C4-2B (cell line): ENCODE measurements at regions not wholly inside any gene's neighbourhood (a gene's known extent, or its start where the extent isn't known, plus 50 kb on each side); places are given as distances from the start of the nearest gene placed in this dataset.
"Not testable (repeated sequence)": the region's sequence is repeated elsewhere in the genome, so short reads cannot be mapped to it uniquely, and the experiment has no call there.

Experiments used
- H3K27ac ChIP-seq: fragments of 450-650 bp; 2 replicates; pipeline ENCODE4 v1.5.1; 2017
- ZFX ChIP-seq: fragments of 450-650 bp; IDR thresholded peaks from 2 replicates; pipeline ENCODE4 v1.6.1; 2017
- TF ChIP-seq, protein P1 (sequence below): fragments of 450-650 bp; conservative IDR thresholded peaks from 2 replicates; pipeline ENCODE4 v1.5.1; 2017; ENCODE audit warnings: mild to moderate bottlenecking

GRCh38 chr2:134009440-134009839 lies 244.4 kb upstream of the MGAT5 start:
- TF ChIP-seq ZFX: no peak
- TF ChIP-seq, protein P1, sequence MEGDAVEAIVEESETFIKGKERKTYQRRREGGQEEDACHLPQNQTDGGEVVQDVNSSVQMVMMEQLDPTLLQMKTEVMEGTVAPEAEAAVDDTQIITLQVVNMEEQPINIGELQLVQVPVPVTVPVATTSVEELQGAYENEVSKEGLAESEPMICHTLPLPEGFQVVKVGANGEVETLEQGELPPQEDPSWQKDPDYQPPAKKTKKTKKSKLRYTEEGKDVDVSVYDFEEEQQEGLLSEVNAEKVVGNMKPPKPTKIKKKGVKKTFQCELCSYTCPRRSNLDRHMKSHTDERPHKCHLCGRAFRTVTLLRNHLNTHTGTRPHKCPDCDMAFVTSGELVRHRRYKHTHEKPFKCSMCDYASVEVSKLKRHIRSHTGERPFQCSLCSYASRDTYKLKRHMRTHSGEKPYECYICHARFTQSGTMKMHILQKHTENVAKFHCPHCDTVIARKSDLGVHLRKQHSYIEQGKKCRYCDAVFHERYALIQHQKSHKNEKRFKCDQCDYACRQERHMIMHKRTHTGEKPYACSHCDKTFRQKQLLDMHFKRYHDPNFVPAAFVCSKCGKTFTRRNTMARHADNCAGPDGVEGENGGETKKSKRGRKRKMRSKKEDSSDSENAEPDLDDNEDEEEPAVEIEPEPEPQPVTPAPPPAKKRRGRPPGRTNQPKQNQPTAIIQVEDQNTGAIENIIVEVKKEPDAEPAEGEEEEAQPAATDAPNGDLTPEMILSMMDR: no peak
- H3K27ac ChIP-seq: no peak overlapping the region

GRCh38 chr2:134009906-134010305 lies 244.0 kb upstream of the MGAT5 start:
- H3K27ac ChIP-seq: not testable (repeated sequence)

DNA sequence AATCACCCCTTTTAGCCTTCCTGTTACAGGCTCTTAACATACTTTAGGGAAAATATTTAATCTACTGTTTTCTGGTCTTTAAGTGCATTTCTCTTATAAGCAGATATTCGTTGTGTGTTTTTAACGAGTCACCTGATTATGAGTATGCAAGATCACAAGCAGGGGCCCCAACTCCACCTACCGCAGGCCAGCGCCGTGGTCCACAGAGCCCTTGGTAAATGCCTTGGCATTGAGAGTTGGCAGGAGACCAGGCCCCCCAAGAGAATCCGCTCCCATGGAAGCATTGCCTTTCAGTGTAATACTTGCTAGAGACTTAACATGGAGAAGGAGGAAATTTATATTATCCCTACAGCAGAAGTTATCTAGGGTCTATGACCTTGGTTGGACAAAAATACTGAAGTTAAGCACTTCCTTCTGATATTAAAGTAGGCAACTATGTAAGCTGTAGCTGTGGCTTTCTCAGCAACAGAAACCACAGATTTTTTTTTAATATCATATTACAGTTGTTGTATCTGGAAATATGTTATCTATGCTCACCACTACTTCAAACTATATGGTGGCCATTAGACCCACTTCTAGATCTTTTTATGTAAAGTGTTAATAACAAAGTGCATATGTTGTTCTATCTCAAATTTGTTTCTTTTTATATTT lies 241.8 kb upstream of the MGAT5 start:
- no peak overlapping the region for H3K27ac ChIP-seq
- TF ChIP-seq, protein P1: no peak
- no peak for TF ChIP-seq ZFX

DNA sequence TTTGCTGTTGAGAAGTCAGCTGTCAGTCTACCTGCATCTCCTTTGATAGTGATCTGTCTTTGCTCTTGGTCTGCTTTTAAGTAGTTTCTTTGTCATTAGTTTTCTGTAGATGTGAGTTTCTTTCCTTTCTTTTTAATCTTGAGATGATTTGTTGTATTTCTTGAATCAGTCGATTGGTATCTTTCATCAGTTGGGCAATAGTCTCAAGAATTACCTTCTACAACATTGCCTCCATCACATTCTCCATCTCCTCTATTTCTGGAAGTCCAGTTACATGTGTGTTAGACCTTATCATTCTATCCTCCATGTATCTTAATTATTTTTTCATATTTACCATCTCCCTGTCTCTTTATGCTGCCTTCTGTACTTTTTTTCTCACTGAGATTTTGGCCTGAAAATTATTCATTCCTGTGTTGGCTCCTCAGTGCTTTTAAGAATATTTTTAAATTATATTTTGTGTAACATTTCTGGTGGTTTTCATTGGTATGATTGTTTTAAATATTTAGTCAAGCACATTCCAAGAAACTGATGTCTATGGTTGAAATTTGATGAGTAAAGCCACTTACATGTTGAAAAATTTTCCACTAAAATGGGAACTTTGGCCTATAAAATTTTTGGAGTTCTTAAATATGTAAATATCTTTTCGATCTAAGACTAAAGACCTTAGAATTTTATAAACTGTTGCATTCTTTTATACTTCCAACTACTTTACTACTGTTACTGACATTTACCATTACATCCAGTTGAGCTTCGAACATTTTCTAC lies 239.5 kb upstream of the MGAT5 start:
- TF ChIP-seq, protein P1: no peak
- no peak for TF ChIP-seq ZFX
- H3K27ac ChIP-seq: no peak overlapping the region

DNA sequence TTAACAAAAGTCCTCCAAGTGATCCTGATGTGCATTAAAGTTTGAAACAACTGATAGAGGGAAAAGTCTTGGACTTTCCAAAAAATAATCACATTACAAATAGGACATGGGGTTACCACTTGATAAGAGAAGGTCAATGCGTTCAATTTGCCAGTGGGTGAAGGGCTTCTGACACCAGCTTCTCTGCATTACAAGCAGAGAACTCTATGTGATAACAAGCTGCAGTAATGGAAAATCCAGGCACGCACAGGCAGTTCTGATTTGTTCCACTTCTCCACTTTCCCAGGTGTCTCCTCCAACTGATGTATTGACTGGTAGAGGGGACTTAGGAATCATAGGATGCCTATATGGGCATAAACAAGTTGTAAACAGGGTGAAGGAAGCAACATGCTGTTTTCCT lies 234.0 kb upstream of the MGAT5 start:
- no peak overlapping the region for H3K27ac ChIP-seq
- TF ChIP-seq, protein P1: no peak
- no peak for TF ChIP-seq ZFX

DNA sequence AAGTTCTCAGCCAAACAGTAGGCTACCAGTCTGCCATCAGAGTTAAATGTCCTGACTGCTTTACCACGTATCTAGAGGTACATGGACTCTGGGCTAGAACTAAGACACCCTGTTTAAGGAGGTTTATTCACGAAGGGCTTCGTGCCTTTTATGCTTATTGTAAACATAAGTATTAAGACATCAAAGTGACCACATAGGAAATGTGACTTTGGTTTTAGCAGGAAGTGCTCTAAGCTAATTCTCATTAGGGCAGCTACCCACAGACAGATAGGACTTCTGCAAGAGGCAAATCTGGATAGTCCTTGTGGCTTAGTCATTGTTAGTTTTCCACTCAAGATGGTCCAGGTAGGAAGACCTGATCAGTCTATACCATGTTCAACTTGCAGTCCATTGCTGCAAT lies 233.3 kb upstream of the MGAT5 start:
- TF ChIP-seq, protein P1: no peak
- TF ChIP-seq ZFX: no peak
- H3K27ac ChIP-seq: no peak overlapping the region

DNA sequence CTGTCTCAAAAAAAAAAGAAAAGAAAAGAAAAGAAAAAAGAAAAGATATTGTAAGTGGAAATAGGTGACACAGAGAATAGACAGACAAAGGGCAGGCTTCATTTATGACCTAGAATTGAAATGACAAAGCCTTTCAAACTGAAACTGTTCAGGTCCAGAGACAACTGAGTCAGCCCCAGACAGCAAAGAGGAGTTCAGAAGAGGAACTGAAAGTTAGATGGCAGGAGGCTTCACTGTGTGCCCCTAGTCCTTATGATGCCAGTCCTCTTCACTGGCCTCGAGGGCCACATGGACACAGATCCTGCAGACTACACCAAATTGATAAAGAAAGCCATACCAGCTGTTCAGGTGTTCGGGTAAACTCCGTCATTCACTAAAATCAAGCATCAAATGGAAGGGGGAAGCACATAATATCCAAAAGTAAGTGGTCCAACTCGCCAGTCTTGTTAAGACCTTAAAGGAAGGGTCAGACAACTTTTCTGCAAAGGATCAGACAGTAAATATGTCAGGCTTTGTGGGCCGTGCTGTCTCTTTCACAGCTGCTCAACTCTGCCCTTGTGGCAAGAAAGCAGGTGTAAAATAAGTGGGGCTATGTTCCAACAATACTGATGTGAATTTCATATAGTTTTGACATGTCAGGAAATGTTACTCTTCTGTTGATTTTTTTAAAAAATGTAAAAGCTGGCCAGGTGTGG lies 231.9 kb upstream of the MGAT5 start:
- no peak overlapping the region for H3K27ac ChIP-seq
- no peak for TF ChIP-seq ZFX
- TF ChIP-seq, protein P1: no peak
